Upper lobe of right lung (tissue), 1 donor: ENCODE measurements at regions not wholly inside any gene's neighbourhood (a gene's known extent, or its start where the extent isn't known, plus 50 kb on each side); places are given as distances from the start of the nearest gene placed in this dataset.

Source experiments
- ATAC-seq: fragments of 200-7000 bp; cut with Tn5 transposase; one replicate; pipeline ENCODE4 v1.9.1; 2020; ENCODE audit warnings: mild to moderate bottlenecking, moderate library complexity
- DNase-seq: peaks from one replicate; pipeline ENCODE4 v3.0.0-alpha.2; 2020
- H3K27ac ChIP-seq: fragments of 200-600 bp; one replicate; pipeline ENCODE4 v1.8.0; 2022
- H3K27me3 ChIP-seq: fragments of 200-600 bp; one replicate; pipeline ENCODE4 v1.8.0; 2022; ENCODE audit warnings: mild to moderate bottlenecking
- H3K36me3 ChIP-seq: fragments of 200-600 bp; one replicate; pipeline ENCODE4 v1.8.0; 2022
- H3K4me1 ChIP-seq: fragments of 200-600 bp; one replicate; pipeline ENCODE4 v1.8.0; 2022
- H3K4me3 ChIP-seq: fragments of 200-600 bp; one replicate; pipeline ENCODE4 v1.8.0; 2022; ENCODE audit warnings: mild to moderate bottlenecking
- H3K9me3 ChIP-seq: fragments of 200-600 bp; one replicate; pipeline ENCODE4 v1.8.0; 2022
- intact Hi-C: fragments of 100-400 bp; cut with DNase I; formaldehyde crosslinking; loops from one replicate; pipeline ENCODE4 v1.11.0; 2022
- TF ChIP-seq, protein P1 (sequence below): fragments of 200-600 bp; IDR thresholded peaks from one replicate; pipeline ENCODE4 v1.8.0; 2022; ENCODE audit warnings: antibody characterized with exemption
- donor health status: DM: no; HTN: yes; CAD: no; lungs with severe emphysema.

- H3K4me1 ChIP-seq, result no peaks in the 10 kb centered on the region
- no peaks in the 10 kb centered on the region for H3K27me3 ChIP-seq
- DNase-seq, result no peak
- intact Hi-C loops, result no loop called here
- no peak for ATAC-seq
- TF ChIP-seq, protein P1, sequence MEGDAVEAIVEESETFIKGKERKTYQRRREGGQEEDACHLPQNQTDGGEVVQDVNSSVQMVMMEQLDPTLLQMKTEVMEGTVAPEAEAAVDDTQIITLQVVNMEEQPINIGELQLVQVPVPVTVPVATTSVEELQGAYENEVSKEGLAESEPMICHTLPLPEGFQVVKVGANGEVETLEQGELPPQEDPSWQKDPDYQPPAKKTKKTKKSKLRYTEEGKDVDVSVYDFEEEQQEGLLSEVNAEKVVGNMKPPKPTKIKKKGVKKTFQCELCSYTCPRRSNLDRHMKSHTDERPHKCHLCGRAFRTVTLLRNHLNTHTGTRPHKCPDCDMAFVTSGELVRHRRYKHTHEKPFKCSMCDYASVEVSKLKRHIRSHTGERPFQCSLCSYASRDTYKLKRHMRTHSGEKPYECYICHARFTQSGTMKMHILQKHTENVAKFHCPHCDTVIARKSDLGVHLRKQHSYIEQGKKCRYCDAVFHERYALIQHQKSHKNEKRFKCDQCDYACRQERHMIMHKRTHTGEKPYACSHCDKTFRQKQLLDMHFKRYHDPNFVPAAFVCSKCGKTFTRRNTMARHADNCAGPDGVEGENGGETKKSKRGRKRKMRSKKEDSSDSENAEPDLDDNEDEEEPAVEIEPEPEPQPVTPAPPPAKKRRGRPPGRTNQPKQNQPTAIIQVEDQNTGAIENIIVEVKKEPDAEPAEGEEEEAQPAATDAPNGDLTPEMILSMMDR, result no peak
- no peaks in the 10 kb centered on the region for H3K36me3 ChIP-seq
- no peak overlapping the region for H3K27ac ChIP-seq
- H3K4me3 ChIP-seq, result no peak overlapping the region
- H3K9me3 ChIP-seq, result no peaks in the 10 kb centered on the region
Measured at GRCh38 chrY:16629146-16629545, 1250.9 kb downstream of the CDY2B start.

DNA sequence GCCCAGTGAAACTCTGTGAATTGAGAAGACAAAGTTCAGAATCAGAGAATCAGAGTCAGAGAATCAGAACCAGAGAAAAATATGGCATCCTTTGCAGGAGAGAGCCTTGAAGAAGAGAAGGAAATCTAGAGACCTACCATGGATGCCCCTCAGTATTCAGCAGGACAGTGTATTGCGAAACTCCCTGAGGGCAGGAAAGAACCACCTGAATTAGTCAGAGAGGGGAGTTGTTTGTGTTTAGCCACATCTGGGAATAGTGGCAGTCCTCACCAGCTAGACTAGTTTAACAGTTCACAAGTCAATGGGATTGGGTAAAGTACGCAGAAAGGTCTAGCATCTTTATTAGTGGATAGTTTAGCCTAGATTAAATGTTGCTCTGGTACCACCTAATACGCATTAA, 1252.9 kb downstream of the CDY2B start:
- TF ChIP-seq, protein P1, result no peak
- intact Hi-C loops, result no loop called here
- Histone ChIP-seq H3K27ac (no peak overlapping the region), H3K9me3 (no peaks in the 10 kb centered on the region), H3K4me1 (no peaks in the 10 kb centered on the region), H3K36me3 (no peaks in the 10 kb centered on the region), H3K27me3 (no peaks in the 10 kb centered on the region), H3K4me3 (no peak overlapping the region)
- ATAC-seq, result no peak
- DNase-seq, result no peak

- TF ChIP-seq, protein P1, result no peak
- no peaks in the 10 kb centered on the region for H3K27me3 ChIP-seq
- no peak overlapping the region for H3K4me3 ChIP-seq
- ATAC-seq (no peak), DNase-seq (no peak)
- H3K9me3 ChIP-seq, result no peaks in the 10 kb centered on the region
- H3K4me1 ChIP-seq, result no peaks in the 10 kb centered on the region
- H3K27ac ChIP-seq, result no peak overlapping the region
- H3K36me3 ChIP-seq, result no peaks in the 10 kb centered on the region
- intact Hi-C loops, result no loop called here
Measured at GRCh38 chrY:16616201-16616975, 1263.6 kb downstream of the CDY2B start.

DNA sequence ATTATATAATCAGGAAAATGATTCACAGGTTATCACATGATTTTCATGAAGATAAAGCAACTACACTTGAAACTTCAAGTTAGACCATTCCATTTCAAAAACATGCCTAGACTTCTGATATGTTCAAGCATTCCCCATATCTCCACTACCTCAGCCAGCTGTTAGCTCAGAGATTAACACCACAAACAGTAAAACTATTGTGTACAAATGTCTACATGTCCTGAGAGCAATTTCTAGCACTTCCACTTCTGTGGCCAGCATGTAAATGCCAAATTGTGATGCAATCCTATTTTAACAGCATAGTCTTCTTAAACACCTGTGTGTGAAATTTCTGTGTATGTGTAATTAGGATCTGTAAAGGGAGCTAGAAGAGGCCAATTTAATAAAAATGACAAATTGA, 1271.3 kb downstream of the CDY2B start:
- Histone ChIP-seq H3K27ac (no peak overlapping the region), H3K4me1 (no peaks in the 10 kb centered on the region), H3K9me3 (no peaks in the 10 kb centered on the region), H3K4me3 (no peak overlapping the region), H3K36me3 (no peaks in the 10 kb centered on the region), H3K27me3 (no peaks in the 10 kb centered on the region)
- intact Hi-C loops, result no loop called here
- ATAC-seq (peak; percentile 38), DNase-seq (no peak)
- TF ChIP-seq, protein P1, result no peak

DNA sequence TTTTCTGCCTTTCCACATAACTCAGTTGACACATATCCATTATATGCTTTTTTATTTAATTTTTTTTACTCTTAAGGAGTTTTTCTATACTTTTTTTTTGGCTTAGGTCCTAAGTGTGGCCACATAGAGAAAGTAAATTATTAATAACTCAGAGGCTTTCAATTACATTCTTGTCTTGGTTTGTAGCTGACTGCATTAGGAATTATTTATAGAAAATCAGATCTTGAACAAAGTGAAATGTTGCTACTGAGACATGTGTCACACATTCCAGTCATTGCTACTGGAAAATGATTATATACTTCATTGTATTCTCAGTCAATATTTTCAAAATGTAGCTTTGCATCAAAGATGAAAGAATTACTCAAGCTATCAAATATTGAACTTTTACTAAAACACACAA, 1277.9 kb downstream of the CDY2B start:
- ATAC-seq, result no peak

More for the DNA sequence above, 1277.9 kb downstream of the CDY2B start:
- Histone ChIP-seq H3K36me3 (no peaks in the 10 kb centered on the region), H3K4me3 (no peak overlapping the region), H3K27me3 (no peaks in the 10 kb centered on the region), H3K9me3 (no peaks in the 10 kb centered on the region), H3K27ac (no peak overlapping the region), H3K4me1 (no peaks in the 10 kb centered on the region)
- TF ChIP-seq, protein P1, result no peak
- intact Hi-C loops, result no loop called here
- DNase-seq, result no peak
